ENCODE measurements at regions not wholly inside any gene's neighbourhood (a gene's known extent, or its start where the extent isn't known, plus 50 kb on each side); places are given as distances from the start of the nearest gene placed in this dataset.

DNA sequence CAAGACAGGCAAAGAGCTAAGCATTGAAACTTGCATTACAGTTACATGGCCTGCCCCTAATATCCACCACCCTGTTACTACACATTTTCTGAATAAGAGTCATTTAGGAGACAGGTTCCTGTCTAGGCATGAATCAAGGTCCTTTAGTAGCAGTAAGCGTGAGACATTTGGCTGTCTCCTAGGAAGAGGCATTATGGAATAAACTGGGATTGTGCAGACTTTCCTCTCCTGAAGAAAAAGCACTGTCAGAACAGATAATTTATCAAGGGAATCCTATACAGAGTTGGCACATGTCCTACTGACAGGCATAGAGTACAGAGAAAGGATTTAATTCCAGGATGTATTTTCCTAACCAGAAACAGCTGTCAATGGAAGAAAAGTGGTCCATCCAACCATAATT is 111.9 kb downstream of the INHBA start:
- DNase-seq (ENCODE audit: insufficient read length, low spot score) = no peak
- no peak for TF ChIP-seq POLR2A (IDR thresholded peaks at IDR 0.05; ENCODE audit: low read depth, low read length)
- no peak for FAIRE-seq

DNA sequence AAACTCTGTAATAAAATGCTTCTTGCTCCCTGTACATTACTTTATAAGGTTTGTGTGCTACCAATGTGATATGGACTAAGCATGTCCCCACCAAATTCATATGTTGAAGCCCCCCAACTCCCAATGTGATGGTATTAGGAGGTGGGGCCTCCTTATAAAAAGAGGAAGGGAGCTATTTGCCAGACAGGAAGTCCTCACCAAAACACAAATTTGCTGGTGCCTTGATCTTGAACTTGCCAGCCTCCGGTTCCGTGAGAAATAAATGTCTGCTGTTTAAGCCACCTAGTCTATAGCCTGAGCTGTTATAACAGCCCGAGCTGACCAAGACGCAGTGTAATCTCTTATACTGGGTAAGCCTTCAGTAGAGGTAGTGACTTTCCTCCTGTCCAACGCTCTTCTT is 114.5 kb downstream of the INHBA start:
- no peak for FAIRE-seq
- TF ChIP-seq POLR2A (IDR thresholded peaks at IDR 0.05; ENCODE audit: low read depth, low read length) = no peak
- no peak for DNase-seq (ENCODE audit: insufficient read length, low spot score)

DNA sequence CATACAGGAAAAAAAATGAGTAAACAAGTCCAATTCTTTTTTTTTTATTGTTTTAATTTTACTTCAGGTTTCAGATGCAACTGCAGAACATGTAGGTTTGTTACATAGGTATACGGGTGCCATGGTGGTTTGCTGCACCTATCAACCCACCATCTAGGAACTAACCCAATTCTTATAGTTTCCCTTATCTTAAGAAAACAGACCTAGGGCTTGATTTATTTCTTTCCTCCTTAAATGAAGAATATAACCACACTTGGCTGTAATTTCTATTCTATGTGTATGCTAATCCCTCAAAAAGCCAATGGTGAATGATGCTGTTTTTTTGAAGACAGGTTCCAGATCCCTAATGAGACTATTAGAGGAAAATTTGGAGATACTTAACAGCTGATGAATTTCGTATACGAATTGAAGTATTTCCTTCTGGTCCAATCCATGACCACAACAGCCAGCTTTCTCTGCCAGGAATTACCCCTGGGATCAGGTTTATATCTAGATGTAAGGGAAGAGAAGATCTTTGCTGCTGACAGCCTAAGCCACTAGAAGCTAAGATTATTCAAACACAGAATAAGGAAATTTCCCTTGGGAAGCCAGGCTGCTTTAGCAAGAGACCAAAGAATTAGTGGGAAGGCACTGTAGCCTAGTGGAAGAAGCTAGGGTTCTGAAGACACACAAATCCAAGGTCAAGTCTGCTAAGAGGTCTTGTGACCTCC is 115.8 kb downstream of the INHBA start:
- no peak for TF ChIP-seq POLR2A (IDR thresholded peaks at IDR 0.05; ENCODE audit: low read depth, low read length)
- FAIRE-seq (no peak), DNase-seq (ENCODE audit: insufficient read length, low spot score) (no peak)

DNA sequence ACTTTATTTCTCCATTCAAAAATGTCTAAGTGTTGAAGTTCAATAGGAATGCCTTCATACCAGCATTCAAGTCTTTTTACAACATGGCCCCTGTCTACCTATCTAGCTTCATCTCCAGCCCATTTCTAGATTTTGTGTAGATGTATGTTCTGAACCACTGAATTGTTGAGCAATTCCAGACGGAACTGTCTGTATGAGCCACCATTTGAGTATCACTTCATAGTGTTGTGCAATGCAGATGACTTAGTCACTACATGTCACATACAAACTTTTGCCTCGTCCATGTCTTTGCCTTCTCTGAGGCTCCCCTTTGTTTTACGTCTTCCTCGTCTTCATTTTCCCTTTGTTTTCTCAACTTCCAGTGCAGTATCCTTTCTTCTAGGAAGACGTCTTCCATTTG is 118.1 kb downstream of the INHBA start:
- FAIRE-seq = no peak
- TF ChIP-seq POLR2A (IDR thresholded peaks at IDR 0.05; ENCODE audit: low read depth, low read length) = no peak
- no peak for DNase-seq (ENCODE audit: insufficient read length, low spot score)

DNA sequence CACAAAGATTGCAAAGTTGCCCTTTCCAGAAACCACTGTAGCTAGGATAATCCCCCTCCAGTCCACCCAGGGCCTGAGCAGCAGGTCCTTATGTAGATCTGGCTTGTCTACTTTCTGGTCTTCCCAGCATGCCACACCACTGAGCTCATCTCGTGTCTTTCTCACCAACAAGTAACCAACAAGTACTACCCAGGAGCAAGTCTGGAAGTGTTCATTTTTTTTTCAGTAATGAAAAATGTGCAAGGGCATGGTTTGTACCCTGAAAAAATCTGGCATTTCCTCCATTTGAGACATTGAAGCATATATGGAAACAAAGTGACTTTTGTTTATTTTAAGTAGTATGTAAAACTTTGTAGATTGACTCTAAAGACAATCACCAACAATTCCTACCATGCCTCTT is 120.8 kb downstream of the INHBA start:
- DNase-seq (ENCODE audit: insufficient read length, low spot score) (no peak), FAIRE-seq (no peak)
- no peak for TF ChIP-seq POLR2A (IDR thresholded peaks at IDR 0.05; ENCODE audit: low read depth, low read length)

DNA sequence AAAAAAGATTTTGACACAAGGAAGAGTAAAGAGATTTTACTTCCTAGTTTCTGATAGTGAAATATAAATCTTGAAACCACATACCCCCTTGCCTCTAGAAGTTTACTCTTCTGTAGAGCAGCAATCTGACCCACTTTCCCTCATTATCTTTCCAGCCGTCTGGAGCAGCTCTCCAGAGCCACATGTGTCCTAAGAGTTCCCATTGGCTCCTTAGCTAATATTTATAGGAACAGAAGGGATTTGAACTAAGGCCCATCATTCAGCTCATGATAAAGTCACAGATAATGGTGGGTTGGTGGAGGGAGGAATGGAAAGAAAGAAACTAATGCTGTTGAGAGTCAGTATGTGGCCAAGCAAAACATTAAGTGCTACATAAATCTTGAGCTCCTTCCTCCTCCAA is 121.8 kb downstream of the INHBA start:
- FAIRE-seq (no peak), DNase-seq (ENCODE audit: insufficient read length, low spot score) (no peak)
- no peak for TF ChIP-seq POLR2A (IDR thresholded peaks at IDR 0.05; ENCODE audit: low read depth, low read length)

DNA sequence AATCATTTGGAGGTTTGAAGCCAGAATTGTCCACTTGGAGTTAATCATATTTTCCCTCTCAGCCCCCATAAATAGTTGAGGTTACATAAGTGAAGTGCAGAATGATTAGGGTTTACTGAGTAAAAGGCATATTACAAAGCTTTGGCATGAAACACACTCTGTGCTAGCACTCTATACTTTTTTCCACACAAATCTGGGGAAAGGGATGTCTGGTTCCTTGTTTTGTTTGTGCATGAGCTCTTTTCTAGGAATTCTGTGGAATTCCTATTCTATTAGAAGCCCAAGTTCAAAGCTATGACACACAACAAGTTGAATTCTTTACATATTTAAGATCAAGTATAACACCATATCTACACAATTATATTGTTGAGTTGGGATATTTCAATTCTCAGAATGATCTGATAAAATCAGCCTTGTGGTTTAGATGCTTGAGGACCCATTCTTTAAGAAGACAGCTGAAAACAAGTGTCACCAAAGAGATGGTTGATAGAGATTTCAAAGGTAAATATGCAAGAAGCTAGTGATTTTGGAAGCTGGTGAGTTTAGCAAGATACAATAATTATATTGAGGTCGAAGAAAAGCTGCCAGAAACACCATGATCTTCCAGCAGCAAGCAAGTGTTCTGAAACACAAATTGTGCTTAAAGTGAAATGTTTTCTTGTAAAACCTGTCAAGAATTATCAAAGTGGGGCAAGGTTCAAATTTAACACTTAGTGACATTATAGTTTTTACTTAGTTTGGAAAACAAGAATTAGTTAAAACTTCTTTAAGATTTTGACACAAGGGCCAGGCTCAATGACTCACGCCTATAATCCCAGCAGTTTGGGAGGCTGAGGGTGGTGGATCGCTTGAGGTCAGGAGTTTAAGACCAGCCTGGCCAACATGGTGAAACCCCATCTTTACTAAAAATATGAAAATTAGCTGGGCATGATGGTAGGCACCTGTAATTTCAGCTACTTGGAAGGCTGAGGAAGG is 122.6 kb downstream of the INHBA start:
- DNase-seq (ENCODE audit: insufficient read length, low spot score) = peak; percentile 36
- TF ChIP-seq POLR2A (IDR thresholded peaks at IDR 0.05; ENCODE audit: low read depth, low read length) = no peak
- peak; percentile 6 for FAIRE-seq

DNA sequence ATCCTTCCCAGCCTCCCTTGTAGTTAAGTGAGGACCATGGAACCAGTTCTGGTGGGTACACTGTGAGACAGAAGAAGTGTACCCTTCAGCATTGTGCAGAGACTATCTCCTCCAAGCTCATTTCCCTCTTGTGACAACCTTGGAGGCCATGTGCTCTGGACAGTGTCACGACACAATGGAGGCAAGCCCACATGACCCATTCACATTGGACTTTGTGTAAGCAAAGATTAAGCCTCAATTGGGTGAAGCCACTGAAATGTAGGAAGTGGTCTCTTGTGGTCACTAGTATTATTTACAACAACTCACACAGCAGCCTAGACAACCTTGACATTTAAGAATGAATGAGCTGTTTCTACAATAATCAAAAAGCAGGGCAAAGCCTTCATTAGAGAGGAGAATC is 124.2 kb downstream of the INHBA start:
- no peak for FAIRE-seq
- DNase-seq (ENCODE audit: insufficient read length, low spot score) = no peak
- no peak for TF ChIP-seq POLR2A (IDR thresholded peaks at IDR 0.05; ENCODE audit: low read depth, low read length)

DNA sequence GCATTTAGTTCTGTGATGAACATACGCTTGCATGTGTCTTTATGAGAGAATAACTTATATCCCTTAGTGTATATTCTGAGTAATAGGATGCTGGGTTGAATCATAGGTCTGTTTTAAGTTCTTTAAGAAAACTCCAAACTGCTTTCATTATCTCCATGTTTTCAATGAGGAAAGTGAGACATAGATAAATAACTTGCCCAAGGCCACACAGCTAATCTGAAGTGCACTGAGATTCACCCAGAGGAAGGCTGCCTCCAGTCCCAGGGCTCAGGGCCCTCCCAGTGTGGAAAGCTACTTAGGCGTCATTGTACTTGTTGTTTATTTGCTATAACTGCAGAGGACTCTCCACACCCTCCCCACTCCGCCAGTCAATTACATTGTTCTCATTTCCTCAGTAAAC is 126.7 kb downstream of the INHBA start:
- DNase-seq (ENCODE audit: insufficient read length, low spot score) (no peak), FAIRE-seq (no peak)
- TF ChIP-seq POLR2A (IDR thresholded peaks at IDR 0.05; ENCODE audit: low read depth, low read length) = no peak

DNA sequence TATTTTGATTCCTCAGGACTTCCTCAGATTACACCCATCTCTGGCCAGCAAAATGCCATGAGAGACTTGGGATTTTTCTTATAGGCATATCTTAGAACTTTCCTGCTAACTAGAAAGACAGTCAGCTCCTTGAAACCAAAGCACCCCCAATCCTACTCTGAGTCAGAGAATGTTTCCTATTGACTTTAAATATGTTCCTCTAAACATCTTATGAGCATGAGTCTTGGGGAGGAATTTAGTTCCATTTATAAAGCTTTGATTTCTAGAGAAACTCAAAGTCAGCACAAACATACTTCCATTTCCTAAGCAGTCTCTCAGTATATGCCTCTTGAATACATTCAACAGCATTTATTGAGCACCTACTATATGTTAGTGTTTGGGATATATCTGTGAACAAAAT is 128.5 kb downstream of the INHBA start:
- no peak for FAIRE-seq
- no peak for TF ChIP-seq POLR2A (IDR thresholded peaks at IDR 0.05; ENCODE audit: low read depth, low read length)
- no peak for DNase-seq (ENCODE audit: insufficient read length, low spot score)

DNA sequence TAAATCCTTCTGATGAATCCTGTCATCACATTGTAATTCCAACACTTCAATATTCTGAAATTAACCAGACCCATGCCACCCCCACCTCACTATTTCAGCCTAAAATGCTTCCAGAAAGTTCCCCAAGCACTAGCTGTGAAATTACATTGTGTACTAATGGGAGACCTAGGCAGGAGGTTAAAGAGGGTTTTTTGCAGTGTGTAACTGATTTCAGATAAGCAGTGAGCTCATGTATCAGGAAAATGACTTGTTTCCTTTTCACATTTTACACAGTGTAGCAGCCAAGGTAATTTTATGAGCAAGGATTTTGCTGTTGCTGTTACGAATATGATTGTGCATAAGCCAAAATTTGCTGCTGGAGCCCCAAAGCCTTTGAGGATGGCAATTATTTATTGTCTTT is 129.0 kb downstream of the INHBA start:
- FAIRE-seq = no peak
- no peak for DNase-seq (ENCODE audit: insufficient read length, low spot score)
- no peak for TF ChIP-seq POLR2A (IDR thresholded peaks at IDR 0.05; ENCODE audit: low read depth, low read length)

DNA sequence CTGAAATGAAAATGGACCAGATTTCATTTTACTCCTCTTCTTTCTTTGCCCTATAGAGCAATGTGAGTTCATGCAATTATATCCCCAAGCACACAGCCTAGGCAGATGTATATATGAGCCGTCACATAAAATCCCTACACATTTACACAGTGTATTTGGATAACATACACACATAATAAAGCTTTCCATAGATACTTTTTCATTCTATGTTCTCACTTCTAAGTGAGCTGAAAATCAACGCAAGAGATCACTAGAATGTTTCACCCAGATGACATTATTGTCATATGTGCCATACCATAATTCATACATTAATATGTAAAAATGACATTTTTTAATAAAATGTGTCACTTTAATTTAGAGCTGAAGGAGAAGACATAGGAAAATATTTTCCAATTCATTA is 129.4 kb downstream of the INHBA start:
- no peak for DNase-seq (ENCODE audit: insufficient read length, low spot score)
- FAIRE-seq = no peak
- TF ChIP-seq POLR2A (IDR thresholded peaks at IDR 0.05; ENCODE audit: low read depth, low read length) = no peak

DNA sequence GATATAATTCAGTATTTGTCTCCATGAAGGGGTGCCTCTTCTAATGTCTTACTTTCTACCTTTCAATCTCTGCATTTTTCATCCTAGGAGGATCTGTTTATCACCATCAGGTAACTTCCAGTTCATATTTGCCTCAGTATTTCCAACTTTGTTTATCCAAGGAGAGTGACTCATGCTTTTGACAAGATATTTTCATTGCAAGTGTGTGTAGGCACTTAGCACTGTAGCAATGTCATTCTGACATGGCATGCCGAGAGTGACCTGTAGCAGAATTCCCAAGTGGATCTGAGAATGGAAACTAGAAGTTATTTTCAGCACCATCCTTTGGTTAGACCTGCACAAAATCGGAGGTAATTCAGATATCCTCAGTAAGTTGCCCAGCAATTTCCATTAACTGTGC is 129.9 kb downstream of the INHBA start:
- no peak for TF ChIP-seq POLR2A (IDR thresholded peaks at IDR 0.05; ENCODE audit: low read depth, low read length)
- FAIRE-seq (peak; percentile 94), DNase-seq (ENCODE audit: insufficient read length, low spot score) (peak; percentile 28)

DNA sequence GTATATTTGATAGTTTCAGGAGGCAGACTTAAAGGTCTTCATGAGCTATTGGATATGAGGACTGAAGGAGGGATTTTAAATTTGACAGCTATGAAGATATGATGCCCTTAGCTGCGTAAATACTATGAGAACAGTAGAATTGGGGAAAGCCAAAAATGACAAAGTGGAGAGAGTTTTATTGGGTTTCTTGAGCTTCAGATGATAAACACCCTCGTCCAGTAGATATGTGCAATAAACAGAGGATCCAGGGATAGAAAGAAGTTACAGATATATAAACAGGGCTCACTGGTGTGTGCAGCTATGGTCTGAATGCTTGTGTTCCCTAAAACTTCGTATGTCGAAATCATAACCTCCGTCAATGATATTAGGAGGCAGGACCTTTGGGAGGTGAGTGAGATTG is 131.3 kb downstream of the INHBA start:
- no peak for TF ChIP-seq POLR2A (IDR thresholded peaks at IDR 0.05; ENCODE audit: low read depth, low read length)
- no peak for DNase-seq (ENCODE audit: insufficient read length, low spot score)
- FAIRE-seq = no peak

DNA sequence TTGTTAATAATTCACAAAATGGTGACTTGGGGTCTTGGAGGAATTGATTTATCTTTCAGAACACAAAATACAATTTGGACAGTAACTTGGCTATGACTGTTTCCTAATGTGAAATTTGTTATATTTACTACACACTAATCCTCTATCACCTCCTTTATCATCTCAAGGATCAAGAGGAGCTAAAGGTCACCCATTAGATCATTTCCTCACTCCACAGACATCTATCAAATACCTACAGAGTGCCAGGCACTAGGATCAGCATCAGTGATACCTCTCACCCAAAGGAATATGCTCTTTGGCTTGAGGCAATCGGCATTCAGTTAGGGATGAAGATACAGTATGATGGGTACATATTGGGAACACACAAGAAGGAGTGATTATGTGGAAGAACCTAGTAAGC is 132.1 kb downstream of the INHBA start:
- TF ChIP-seq POLR2A (IDR thresholded peaks at IDR 0.05; ENCODE audit: low read depth, low read length) = no peak
- DNase-seq (ENCODE audit: insufficient read length, low spot score) (no peak), FAIRE-seq (no peak)

All from H54 (cell line).